ENCODE measurements at regions not wholly inside any gene's neighbourhood (a gene's known extent, or its start where the extent isn't known, plus 50 kb on each side); places are given as distances from the start of the nearest gene placed in this dataset.

DNA sequence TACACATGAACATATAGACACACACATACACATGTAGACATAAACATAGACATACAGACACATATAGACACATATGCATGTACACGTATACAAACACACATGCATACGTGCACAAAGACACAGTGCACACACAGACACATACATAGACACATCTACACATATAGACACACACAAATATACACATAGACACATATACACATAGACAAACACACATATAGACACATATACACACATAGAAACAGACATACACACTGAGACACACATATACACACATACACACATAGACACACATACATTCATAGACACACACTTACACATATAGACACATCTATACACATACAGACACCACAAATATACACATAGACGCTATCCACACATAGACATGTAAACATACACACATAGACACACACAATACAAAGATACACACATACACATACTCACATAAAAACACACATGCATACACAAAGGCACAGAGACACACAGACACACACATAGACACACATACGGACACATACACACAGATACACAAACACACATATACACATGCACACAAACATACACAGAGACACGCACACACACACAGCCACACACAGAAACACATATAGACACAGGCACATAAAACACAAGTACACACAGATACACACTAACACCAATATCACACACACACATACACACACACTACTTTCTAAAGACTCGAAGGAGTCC, 254.0 kb downstream of the TSHZ3 start:
- H3K27ac ChIP-seq = no peak overlapping the region
- H3K4me3 ChIP-seq = no peak overlapping the region
- WGBS, 10 experiments = 60 to 100% (median 100%) methylated on average over 1 to 3 of the region's 6 CpGs; no CpG with 5 or more reads in 5 of the 10 experiments
- no peak for ATAC-seq (replicated peaks in 6 of 8)
- H3K4me1 ChIP-seq (replicated peaks in 1 of 2) = peaks cover 19 to 28% of the 10 kb centered on the region in 2 donors
- in situ Hi-C loops (cut with MboI; ENCODE audit: low pct_unique_long_range_greater_than_20kb in 2 of 9, low sequenced_read_pairs in 9 of 9, unreplicated experiment in 9 of 9) = no loop called here

DNA sequence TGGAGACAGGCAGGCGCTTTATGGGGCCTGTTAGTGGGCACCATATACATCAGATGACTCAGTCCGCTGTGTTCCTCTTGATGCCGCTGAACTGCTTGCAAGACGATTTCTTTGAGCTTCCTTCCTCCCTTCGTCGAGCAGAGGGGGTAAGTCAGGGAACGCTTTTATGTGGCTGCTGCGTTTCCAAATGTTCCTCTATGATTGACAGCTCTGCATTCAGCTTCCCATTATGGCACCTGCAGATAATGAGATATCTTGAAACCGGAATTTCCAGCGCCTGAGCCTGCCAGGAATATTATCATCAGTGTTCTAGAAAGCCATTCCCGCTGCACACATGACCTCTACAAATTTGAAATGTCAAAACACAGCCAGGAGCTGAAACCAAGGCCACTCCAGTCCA, 257.0 kb downstream of the TSHZ3 start:
- peaks cover 12 to 17% of the 10 kb centered on the region in 2 donors for H3K4me1 ChIP-seq (replicated peaks in 1 of 2)
- no peak overlapping the region for H3K27ac ChIP-seq
- WGBS, 10 experiments = 0 to 95% (median 69%) methylated on average over 1 to 5 of the region's 11 CpGs; no CpG with 5 or more reads in 2 of the 10 experiments
- no peak for ATAC-seq (replicated peaks in 6 of 8)
- in situ Hi-C loops (cut with MboI; ENCODE audit: low pct_unique_long_range_greater_than_20kb in 2 of 9, low sequenced_read_pairs in 9 of 9, unreplicated experiment in 9 of 9) = no loop called here
- no peak overlapping the region for H3K4me3 ChIP-seq

DNA sequence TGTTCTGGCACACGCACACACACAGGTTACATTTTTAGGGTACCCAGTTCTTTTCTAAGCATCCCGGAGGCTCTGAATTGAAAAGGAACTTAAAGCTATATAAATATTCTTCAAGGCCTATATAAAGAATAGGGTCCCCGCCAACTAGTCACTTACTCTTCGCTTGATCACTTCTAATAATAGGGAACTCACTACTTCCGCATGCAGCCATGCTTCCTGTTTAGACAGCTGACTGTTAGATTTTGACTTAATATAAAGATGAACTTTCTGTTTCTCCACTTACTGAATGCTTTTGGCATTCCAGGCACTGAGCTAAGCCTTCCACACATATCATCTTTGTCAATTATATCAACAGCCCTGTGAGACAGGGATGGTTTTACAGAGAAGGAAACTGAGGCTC, 259.6 kb downstream of the TSHZ3 start:
- Histone ChIP-seq H3K4me1 (replicated peaks in 1 of 2) (peaks cover 7% of the 10 kb centered on the region in 2 donors), H3K4me3 (no peak overlapping the region), H3K27ac (no peak overlapping the region)
- WGBS, 10 experiments = 87 to 100% (median 100%) methylated on average over 1 to 5 of the region's 5 CpGs; no CpG with 5 or more reads in 1 of the 10 experiments
- ATAC-seq (replicated peaks in 6 of 8) = no peak
- in situ Hi-C loops (cut with MboI; ENCODE audit: low pct_unique_long_range_greater_than_20kb in 2 of 9, low sequenced_read_pairs in 9 of 9, unreplicated experiment in 9 of 9) = no loop called here

DNA sequence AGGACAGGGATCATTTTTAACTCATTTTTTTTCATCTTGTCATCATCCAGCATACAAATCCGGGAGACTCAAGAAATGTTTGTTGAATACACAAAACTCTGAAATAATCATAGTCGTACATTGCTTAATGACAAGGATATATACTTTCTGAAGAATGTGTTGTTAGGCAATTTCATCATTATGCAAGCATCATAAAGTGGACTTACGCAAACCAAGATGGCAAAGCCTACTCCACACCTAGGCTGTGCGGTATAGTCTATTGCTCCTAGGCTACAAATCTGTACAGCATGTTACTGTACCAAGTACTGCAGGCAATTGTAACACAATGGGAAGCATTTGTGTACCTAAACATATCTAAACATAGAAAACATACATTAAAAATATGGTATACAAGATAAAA, 264.1 kb downstream of the TSHZ3 start:
- WGBS, 10 experiments = 60 to 100% (median 85%) methylated on average over 1 to 4 of the region's 4 CpGs; no CpG with 5 or more reads in 1 of the 10 experiments
- in situ Hi-C loops (cut with MboI; ENCODE audit: low pct_unique_long_range_greater_than_20kb in 2 of 9, low sequenced_read_pairs in 9 of 9, unreplicated experiment in 9 of 9) = no loop called here
- ATAC-seq (replicated peaks in 6 of 8) = no peak
- no peak overlapping the region for H3K4me3 ChIP-seq
- H3K4me1 ChIP-seq (replicated peaks in 1 of 2) = peaks cover 0 to 11% of the 10 kb centered on the region in 2 donors
- no peak overlapping the region for H3K27ac ChIP-seq

DNA sequence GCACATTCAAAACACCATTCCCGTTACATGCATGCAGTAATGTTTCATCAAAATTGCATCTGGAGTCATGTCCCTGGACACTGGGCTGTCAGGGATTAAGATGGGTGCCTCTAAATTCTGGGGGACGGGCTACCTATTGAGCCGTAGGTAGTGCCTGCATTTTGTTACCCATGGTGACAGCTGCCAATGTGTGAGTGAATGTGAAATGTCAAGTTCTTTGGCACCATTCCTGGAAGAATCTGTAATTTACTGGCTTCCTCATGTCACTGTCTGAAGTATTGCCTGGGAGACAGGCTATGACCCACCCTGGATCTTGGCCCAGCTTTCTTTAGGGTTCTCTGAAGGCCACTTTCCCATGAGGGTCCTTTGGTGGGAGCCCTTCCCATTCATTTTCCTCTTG, 266.1 kb downstream of the TSHZ3 start:
- peak in 4 of 8 experiments; percentile 22 to 86 (median 48) for ATAC-seq (replicated peaks in 6 of 8)
- Histone ChIP-seq H3K4me1 (replicated peaks in 1 of 2) (peaks cover 0 to 11% of the 10 kb centered on the region in 2 donors), H3K27ac (no peak overlapping the region), H3K4me3 (no peak overlapping the region)
- in situ Hi-C loops (cut with MboI; ENCODE audit: low pct_unique_long_range_greater_than_20kb in 2 of 9, low sequenced_read_pairs in 9 of 9, unreplicated experiment in 9 of 9) = no loop called here
- 0 to 91% (median 70%) methylated on average over 1 to 3 of the region's 3 CpGs; no CpG with 5 or more reads in 2 of the 10 experiments for WGBS, 10 experiments

DNA sequence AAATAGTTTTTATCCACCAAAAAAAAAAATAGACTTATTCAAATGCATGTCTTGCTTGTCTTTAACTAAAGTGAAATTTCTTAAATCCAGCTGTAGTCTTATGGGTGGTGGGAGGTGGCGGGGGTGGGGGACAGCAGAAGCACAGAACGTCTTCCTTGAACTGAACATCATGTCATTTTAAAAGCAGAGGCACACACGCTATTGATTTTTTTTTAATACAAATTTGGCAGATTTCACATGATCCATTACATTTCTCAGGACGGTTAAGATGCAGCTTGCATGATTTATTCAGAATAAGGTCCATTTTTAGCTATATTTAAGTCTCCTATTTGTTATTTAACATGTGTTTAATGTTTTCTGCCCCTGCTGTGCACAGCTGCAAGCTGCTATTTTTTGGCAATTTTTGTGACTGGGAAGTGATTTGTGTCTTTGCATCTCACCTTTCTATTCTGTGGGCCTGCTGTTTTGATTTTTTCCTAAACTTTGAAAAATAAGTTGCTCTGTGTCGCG, 274.0 kb downstream of the TSHZ3 start:
- Histone ChIP-seq H3K4me3 (no peak overlapping the region), H3K4me1 (replicated peaks in 1 of 2) (peaks cover 40 to 61% of the 10 kb centered on the region in 2 donors), H3K27ac (no peak overlapping the region)
- in situ Hi-C loops (cut with MboI; ENCODE audit: low pct_unique_long_range_greater_than_20kb in 2 of 9, low sequenced_read_pairs in 9 of 9, unreplicated experiment in 9 of 9) = no loop called here
- ATAC-seq (replicated peaks in 6 of 8) = peak in 2 of 8 experiments; percentile 52 to 77
- WGBS, 10 experiments = 11 to 90% (median 48%) methylated on average over 2 to 6 of the region's 6 CpGs

DNA sequence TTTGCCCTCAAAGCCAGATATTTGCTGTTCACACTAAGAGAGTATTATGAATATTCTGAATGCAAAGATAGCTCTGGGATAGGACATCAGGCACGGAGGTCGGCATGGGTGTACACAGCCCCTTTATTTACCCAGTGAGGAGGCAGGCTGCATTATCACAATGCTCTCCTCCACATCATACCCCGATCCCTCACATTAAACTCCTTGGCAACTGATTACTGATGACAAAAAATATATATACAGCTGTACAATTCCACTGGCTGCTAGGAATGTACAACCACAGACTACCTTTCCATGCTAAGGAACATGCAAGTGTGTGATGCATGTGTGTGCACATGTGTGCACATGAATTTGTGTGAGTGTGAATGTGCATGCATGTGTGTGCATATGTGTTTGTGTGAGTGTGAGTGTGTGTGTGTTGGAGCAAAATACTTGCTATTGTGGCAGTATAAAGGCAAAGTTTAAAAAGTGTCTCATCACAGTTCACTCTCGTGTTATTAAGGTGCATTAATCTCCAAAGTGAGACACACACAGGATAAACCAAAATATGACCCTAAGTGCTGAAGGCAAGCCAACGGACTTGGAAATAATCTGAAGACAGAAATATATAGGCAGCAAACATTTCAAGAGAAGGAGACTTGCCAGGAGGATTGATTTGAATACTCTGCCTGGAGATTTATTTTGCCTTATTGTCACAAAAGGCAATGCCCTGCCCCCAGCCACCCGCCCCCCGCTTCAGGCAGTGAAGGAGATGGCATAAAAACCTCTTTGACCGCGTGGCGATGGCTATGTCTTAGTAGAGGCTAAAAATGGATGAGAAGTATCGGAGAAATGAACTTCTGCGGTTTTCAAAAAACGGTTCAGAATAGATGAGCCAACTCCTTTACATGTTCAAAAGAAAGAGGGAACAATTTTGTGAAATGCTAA, 274.8 kb downstream of the TSHZ3 start:
- peak; percentile 39 to 90 (median 79) for ATAC-seq (replicated peaks in 6 of 8)
- Histone ChIP-seq H3K27ac (peak overlapping the region; percentile 69 to 80), H3K4me3 (peak overlapping the region in 3 of 5 donors; percentile 12 to 14 (median 13)), H3K4me1 (replicated peaks in 1 of 2) (peaks cover 48 to 68% of the 10 kb centered on the region in 2 donors)
- in situ Hi-C loops (cut with MboI; ENCODE audit: low pct_unique_long_range_greater_than_20kb in 2 of 9, low sequenced_read_pairs in 9 of 9, unreplicated experiment in 9 of 9) = no loop called here
- WGBS, 10 experiments = 5 to 73% (median 16%) methylated on average over 4 to 13 of the region's 13 CpGs

DNA sequence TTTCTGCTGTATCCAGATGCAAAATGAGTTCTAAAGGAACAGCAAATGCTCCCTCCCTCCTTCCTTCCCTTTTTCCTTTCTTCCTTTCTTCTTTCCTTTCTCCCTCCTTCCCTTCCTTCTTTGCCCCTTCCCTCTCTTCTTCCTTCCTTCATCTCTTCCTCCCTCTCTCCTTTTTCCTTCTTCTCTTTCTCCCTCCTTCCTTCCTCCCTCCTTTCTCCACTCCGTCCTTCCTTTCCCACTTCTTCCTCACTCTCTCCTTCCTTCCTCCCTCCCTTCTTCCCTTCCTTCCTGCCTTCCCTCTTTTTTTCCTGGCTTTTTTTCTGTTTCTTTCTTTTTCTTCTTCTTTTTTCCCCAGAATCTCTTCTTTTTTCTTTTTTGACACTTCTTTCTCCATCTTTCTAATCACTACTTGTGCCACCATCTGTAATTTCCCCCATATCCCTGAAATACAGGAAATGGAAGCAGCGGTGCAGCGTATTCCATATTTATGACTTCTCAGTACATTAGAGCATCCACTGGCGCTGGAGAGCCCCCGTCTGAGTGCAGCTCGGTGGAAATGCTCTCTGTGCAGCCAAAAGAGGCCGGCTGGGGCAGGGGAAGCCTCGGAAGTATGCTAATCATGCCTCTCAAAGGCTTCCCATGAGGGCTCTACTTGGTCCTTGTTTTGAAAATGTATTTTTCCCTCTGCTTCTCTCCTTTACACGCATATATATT, 275.6 kb downstream of the TSHZ3 start:
- Histone ChIP-seq H3K4me3 (peak overlapping the region in 3 of 5 donors; percentile 12 to 14 (median 13)), H3K27ac (peak overlapping the region; percentile 69 to 80), H3K4me1 (replicated peaks in 1 of 2) (peaks cover 48 to 68% of the 10 kb centered on the region in 2 donors)
- ATAC-seq (replicated peaks in 6 of 8) = peak; percentile 13 to 92 (median 89)
- 13 to 53% (median 28%) methylated on average over 5 to 9 of the region's 9 CpGs; no CpG with 5 or more reads in 3 of the 10 experiments for WGBS, 10 experiments
- in situ Hi-C loops (cut with MboI; ENCODE audit: low pct_unique_long_range_greater_than_20kb in 2 of 9, low sequenced_read_pairs in 9 of 9, unreplicated experiment in 9 of 9) = no loop called here

DNA sequence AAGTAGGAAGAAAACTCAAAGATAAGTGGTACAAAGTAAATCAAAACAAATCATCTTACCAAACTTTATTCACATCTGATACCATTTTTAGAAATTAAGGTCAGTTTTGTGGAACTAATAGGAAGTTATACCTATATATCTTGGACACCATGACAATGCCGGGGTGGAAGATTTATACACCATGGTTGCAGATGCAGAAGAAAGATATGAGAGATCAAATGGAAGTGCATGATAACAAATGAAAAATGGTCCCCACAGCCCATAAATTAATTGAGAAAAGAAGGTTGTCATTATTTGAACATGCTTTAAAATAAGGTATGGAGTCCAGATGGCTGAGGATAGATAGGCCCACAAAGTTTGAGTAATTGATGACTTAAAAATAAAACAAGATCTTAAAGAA, 276.8 kb downstream of the TSHZ3 start:
- 43 to 100% (median 94%) methylated on average over 1 of the region's 1 CpG; no CpG with 5 or more reads in 2 of the 10 experiments for WGBS, 10 experiments
- no peak for ATAC-seq (replicated peaks in 6 of 8)
- Histone ChIP-seq H3K4me3 (no peak overlapping the region), H3K4me1 (replicated peaks in 1 of 2) (peaks cover 48 to 68% of the 10 kb centered on the region in 2 donors), H3K27ac (no peak overlapping the region)
- in situ Hi-C loops (cut with MboI; ENCODE audit: low pct_unique_long_range_greater_than_20kb in 2 of 9, low sequenced_read_pairs in 9 of 9, unreplicated experiment in 9 of 9) = no loop called here

DNA sequence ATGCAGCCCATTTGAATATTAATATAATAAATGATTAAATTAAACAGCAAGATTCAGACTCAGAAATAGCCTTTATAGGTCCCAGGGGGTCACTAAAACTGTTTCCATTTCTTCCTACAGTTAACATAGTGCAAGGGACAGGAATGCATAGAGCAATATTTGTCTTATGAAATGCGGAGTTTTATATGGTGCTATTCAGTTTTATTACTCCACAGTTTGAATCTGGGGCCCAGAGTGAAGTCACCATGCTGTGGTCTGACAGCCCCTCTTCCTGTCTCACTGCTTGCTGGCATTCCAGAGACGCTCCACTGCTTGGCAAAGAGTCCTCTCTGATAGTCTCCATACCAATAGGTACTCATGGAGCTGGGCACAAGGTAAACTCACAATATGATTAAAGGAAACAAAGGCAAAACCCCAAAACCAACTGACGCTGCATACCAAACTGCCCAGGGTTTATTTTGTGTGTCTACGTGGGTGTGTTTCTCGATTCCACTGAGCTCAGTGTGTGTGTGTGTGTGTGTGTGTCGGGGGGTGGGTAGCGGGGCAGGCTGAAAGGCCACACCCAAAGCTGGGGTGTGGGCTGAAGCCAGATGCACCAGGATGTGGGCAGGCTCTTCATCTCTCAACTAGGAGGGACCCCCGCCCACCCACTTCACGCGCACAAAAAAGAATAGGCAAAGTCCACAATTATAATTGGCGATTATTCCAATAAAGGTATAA, 277.9 kb downstream of the TSHZ3 start:
- no peak overlapping the region for H3K4me3 ChIP-seq
- peaks cover 54 to 70% of the 10 kb centered on the region in 2 donors for H3K4me1 ChIP-seq (replicated peaks in 1 of 2)
- H3K27ac ChIP-seq = no peak overlapping the region
- WGBS, 10 experiments = 31 to 92% (median 60%) methylated on average over 1 to 8 of the region's 11 CpGs; no CpG with 5 or more reads in 3 of the 10 experiments
- peak in 2 of 8 experiments; percentile 7 to 34 for ATAC-seq (replicated peaks in 6 of 8)
- in situ Hi-C loops (cut with MboI; ENCODE audit: low pct_unique_long_range_greater_than_20kb in 2 of 9, low sequenced_read_pairs in 9 of 9, unreplicated experiment in 9 of 9) = no loop called here

DNA sequence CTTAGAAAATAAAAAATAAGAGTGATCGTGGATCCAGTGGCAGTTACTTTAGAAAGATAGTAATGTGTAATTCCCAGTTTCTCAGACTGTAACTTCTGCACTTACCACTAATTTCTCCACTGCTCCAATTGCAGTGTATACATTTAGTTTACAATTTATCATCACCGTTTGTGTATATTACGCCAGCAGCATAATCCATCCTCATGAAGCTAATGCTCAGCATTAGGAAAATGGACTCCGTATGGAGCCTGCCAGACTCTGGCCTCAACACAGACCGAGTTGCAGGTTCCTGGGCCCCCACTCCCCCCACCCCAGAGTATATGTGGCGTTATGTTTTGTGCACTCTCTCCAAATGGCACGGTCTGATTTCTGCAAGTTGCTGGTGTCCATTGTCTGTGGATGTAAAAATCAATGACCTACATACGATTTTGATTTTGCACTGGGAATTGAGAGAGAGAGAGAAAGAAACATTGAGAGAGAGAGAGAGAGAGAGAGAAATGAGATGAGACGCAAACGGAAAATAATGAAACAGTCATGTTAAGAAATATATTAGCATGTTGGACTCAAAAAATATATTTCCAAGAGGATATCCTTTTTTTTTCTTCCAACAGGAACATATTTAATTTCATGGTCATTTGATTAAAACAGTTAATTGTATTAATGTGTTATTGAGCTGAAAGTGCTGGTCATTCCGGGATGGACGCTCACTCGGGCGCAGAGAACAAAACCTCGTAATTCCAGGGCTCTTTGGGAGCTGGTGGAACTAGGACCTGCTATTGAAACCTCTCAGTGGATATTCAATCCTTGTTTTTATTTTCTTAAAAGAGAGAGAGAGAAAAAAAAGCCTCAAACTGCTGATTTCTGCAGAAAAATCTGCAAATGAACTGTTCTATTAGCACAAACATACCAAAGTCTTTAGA, 278.8 kb downstream of the TSHZ3 start:
- peak in 2 of 8 experiments; percentile 11 to 17 for ATAC-seq (replicated peaks in 6 of 8)
- Histone ChIP-seq H3K4me1 (replicated peaks in 1 of 2) (peaks cover 46 to 70% of the 10 kb centered on the region in 2 donors), H3K27ac (no peak overlapping the region), H3K4me3 (no peak overlapping the region)
- in situ Hi-C loops (cut with MboI; ENCODE audit: low pct_unique_long_range_greater_than_20kb in 2 of 9, low sequenced_read_pairs in 9 of 9, unreplicated experiment in 9 of 9) = no loop called here
- WGBS, 10 experiments = 47 to 89% (median 81%) methylated on average over 3 to 14 of the region's 15 CpGs

All from motor neuron (in vitro differentiated cells).